ENCODE measurements at regions not wholly inside any gene's neighbourhood (a gene's known extent, or its start where the extent isn't known, plus 50 kb on each side); places are given as distances from the start of the nearest gene placed in this dataset.
"Not testable (repeated sequence)": the region's sequence is repeated elsewhere in the genome, so short reads cannot be mapped to it uniquely, and the experiment has no call there.

DNA sequence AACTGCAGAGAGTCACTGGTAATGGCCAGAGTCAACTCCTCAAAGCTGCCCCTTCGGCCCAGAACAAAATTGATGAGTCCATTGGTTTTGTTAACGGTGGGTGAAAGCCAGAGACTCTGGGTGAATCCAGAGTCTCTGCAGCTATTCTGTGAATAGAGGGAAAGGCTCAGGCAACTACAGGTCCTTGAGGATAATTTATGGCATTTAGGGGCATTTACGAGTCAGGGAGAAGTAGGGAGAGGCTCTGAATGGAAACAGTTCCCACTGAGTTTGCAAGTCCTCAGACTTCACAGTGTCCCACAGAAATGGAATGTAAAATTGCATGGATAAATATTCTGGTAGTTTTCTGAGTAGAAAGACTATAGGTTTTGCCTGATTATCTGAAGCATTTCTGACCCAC, 257.8 kb downstream of the SEC61B start:
- DNase-seq (ENCODE audit: low read depth in 2 of 2): no peak

DNA sequence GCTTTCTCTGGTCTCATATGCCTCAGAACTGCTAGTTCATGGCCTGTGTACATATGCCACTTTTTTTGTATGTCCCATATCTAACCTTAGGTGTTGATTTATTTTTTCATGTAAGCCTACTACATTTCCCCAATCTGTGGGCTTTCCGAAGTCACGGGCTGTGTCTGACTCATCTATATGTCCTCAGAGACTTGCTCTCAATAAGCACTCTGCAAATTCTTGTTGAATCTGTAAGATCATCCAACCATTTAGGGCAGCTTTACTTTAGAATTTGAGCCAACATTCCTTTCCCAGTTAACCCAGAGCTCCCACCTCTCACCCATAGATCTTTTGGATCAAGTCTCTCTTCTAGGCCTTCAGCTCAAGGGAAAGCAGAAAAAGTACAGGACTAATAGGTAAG, 263.4 kb downstream of the SEC61B start:
- no peak for DNase-seq (ENCODE audit: low read depth in 2 of 2)

DNA sequence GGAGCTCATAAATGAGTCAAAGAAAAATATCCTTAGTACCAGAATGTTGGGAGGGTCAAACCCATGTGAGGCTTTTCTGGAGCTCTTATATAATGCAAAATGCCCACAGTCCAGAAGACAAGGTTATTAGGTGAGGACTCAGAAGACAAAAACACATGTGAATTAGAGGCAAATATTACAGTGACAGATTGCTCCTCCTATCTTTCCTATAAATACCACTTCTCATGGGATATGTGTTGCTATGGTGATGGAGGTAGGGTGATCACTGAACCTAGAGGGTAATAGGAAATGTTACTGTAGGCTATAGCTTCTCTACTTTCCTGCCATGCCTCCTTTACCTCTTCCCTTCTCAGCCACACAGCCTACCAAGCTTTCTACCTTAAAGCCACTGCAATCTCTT, 264.6 kb downstream of the SEC61B start:
- DNase-seq (ENCODE audit: low read depth in 2 of 2): no peak

- DNase-seq (ENCODE audit: low read depth in 2 of 2): no peak
These were observed 266.3 kb downstream of the SEC61B start for GRCh38 chr9:99488131-99489059.

DNA sequence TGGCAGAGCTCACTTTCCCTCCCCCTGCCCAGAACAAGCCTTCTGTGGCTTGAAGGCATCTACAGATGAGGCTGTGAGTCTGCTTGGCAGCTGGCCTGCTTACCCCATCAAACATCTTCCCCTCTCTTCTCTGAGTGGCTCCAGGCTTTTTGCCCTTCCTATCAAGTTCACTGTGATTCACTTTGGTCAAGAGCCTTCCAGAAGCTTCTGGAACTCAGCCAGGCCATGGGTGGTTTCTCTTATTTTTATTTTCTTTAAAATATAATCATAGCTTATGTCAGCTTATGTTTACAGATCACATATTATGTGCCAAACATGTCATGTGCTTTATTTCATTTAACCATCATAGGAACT, 267.0 kb downstream of the SEC61B start:
- DNase-seq (ENCODE audit: low read depth in 2 of 2): no peak

- DNase-seq (ENCODE audit: low read depth in 2 of 2): no peak
These were observed 268.6 kb downstream of the SEC61B start for GRCh38 chr9:99490729-99491128.

- no peak for DNase-seq (ENCODE audit: low read depth in 2 of 2)
These were observed 269.5 kb downstream of the SEC61B start for GRCh38 chr9:99491408-99492158.

DNA sequence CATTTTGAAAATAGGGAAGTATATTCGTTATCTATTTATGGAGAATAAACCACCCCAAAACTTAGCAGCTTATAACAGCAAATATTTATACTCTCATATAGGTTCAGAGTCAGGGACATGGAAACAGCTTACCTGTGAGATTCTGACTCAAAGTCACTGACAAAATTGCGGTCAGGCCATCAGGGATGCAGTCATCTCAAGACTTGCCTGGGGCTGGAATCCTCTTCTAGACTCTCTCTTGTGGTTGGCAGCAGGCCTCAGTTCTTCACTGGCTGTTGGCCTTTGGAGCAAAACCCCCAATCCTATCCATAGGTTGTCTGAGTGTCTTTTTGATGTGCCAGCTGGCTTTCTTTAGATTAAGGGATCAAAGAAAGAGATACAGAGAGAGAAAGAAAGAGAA, 275.6 kb downstream of the SEC61B start:
- no peak for DNase-seq (ENCODE audit: low read depth in 2 of 2)

- DNase-seq (ENCODE audit: low read depth in 2 of 2): not testable (repeated sequence)
These were observed 276.9 kb downstream of the SEC61B start for GRCh38 chr9:99498979-99499378.

- no peak for DNase-seq (ENCODE audit: low read depth in 2 of 2)
These were observed 283.9 kb downstream of the SEC61B start for GRCh38 chr9:99505936-99506335.

DNA sequence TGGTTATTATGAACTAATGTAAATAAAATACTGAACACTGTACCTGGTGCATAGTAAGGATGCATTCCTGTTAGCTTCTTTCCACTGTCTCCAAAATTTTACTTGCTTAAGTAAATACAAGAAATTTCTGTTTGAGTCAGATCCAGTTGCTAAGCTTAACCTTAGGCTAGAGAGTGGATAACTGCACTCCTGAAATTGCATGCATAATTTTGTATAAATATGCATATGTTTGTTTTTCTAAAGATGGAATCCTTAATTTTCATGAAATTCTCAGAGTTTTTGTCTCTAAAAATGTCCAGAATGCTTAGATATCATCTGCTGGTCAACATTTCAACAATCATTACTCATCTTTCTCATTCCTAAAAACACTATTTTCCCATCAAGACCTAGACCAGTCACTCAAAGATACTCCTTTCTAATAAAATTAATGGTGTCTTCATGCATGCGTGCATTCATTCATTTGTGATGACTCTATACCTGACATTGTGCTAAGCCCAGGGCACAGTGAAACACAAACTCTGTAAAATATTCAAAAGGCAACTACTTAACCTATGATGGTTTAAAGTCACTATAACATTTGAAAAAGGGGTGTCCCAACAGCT, 284.8 kb downstream of the SEC61B start:
- DNase-seq (ENCODE audit: low read depth in 2 of 2): no peak

GRCh38 chr9:99509065-99509745, 287.1 kb downstream of the SEC61B start:
- DNase-seq (ENCODE audit: low read depth in 2 of 2): no peak

- no peak for DNase-seq (ENCODE audit: low read depth in 2 of 2)
These were observed 287.9 kb downstream of the SEC61B start for GRCh38 chr9:99509900-99510535.

- DNase-seq (ENCODE audit: low read depth in 2 of 2): no peak
These were observed 289.6 kb downstream of the SEC61B start for GRCh38 chr9:99511723-99512122.

- DNase-seq (ENCODE audit: low read depth in 2 of 2): no peak
These were observed 291.5 kb downstream of the SEC61B start for GRCh38 chr9:99513441-99514112.

DNA sequence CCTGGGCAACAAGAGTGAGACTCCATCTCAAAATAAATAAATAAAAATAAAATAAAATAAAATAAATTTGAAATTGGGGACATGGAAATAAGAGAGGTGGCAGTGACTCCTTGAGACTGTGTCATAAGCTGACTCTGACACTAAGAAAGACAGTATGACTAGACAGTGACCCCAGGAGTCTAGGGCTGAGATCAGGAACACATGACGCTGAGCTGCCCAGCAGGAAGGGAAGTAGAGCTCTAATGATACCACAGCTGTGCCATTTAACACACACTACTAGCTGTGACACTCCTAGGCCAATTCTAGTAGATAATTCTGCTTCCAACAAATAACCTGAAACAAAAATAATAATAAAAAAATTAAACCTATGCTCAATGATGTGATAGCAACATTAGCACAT, 293.0 kb downstream of the SEC61B start:
- no peak for DNase-seq (ENCODE audit: low read depth in 2 of 2)

GRCh38 chr9:99515895-99516656, 294.0 kb downstream of the SEC61B start:
- DNase-seq (ENCODE audit: low read depth in 2 of 2): no peak

GRCh38 chr9:99516657-99517049, 294.6 kb downstream of the SEC61B start:
- peak; percentile 3 to 5 for DNase-seq (ENCODE audit: low read depth in 2 of 2)

- DNase-seq (ENCODE audit: low read depth in 2 of 2): no peak
These were observed 297.8 kb upstream of the NR4A3 start for GRCh38 chr9:99523838-99524237.

- DNase-seq (ENCODE audit: low read depth in 2 of 2): no peak
These were observed 290.4 kb upstream of the NR4A3 start for GRCh38 chr9:99531313-99531712.
